ENCODE measurements at regions not wholly inside any gene's neighbourhood (a gene's known extent, or its start where the extent isn't known, plus 50 kb on each side); places are given as distances from the start of the nearest gene placed in this dataset.

GRCh38 chr1:5490635-5491034 lies 501.6 kb downstream of the NPHP4 start:
- Mint-ChIP-seq H3K36me3 (peaks cover 50% of the 10 kb centered on the region), H3K4me1 (no peaks in the 10 kb centered on the region), H3K27ac (no peak overlapping the region), H3K9me3 (peaks cover 62% of the 10 kb centered on the region), H3K4me3 (no peak overlapping the region), H3K27me3 (ENCODE audit: low read depth) (peaks cover 16% of the 10 kb centered on the region; the same call in 1 of the 2 replicates)
- DNase-seq (ENCODE audit: low spot score) (no peak), ATAC-seq (no peak)
- POLR2A ChIA-PET, result no interaction called here
- no peak for TF ChIP-seq FOXJ3 (CRISPR knock-in tag; IDR thresholded peaks at IDR 0.05; ENCODE audit: borderline replicate concordance)
- TF ChIP-seq JUN (CRISPR knock-in tag; IDR thresholded peaks at IDR 0.05), result no peak
- TF ChIP-seq ZBTB21 (CRISPR knock-in tag; IDR thresholded peaks at IDR 0.05; ENCODE audit: borderline replicate concordance), result no peak
- TF ChIP-seq E2F4 (CRISPR knock-in tag; IDR thresholded peaks at IDR 0.05; ENCODE audit: borderline replicate concordance, low read depth), result no peak
- TF ChIP-seq ERG (CRISPR knock-in tag; IDR thresholded peaks at IDR 0.05), result no peak
- TF ChIP-seq MXD4 (CRISPR knock-in tag; IDR thresholded peaks at IDR 0.05; ENCODE audit: borderline replicate concordance), result no peak
- TF ChIP-seq ETV6 (CRISPR knock-in tag; IDR thresholded peaks at IDR 0.05), result no peak
- no peak for TF ChIP-seq RORB (CRISPR knock-in tag; IDR thresholded peaks at IDR 0.05)
- no peak for TF ChIP-seq PRRX2 (CRISPR knock-in tag; IDR thresholded peaks at IDR 0.05)
- no peak for TF ChIP-seq FOXP1 (CRISPR knock-in tag; IDR thresholded peaks at IDR 0.05; ENCODE audit: borderline replicate concordance)
- no peak for TF ChIP-seq ZNF232 (CRISPR knock-in tag; IDR thresholded peaks at IDR 0.05)
- no peak for TF ChIP-seq E2F5 (CRISPR knock-in tag; IDR thresholded peaks at IDR 0.05)
- CTCF ChIA-PET, result interaction anchor here (0.9 kb wide), 1 partner anchor 8 kb away, joined by 3 read pairs; no protein-coding TSS in a partner anchor

GRCh38 chr1:5488448-5488847 lies 503.8 kb downstream of the NPHP4 start:
- POLR2A ChIA-PET, result no interaction called here
- Mint-ChIP-seq H3K27ac (no peak overlapping the region), H3K36me3 (peaks cover 56% of the 10 kb centered on the region), H3K9me3 (peaks cover 61% of the 10 kb centered on the region), H3K4me1 (no peaks in the 10 kb centered on the region), H3K27me3 (ENCODE audit: low read depth) (peaks cover 12% of the 10 kb centered on the region; the same call in 1 of the 2 replicates), H3K4me3 (no peak overlapping the region)
- ATAC-seq, result no peak
- TF ChIP-seq PREB (CRISPR knock-in tag; IDR thresholded peaks at IDR 0.05; ENCODE audit: borderline replicate concordance) (no peak), ZNF671 (CRISPR knock-in tag; IDR thresholded peaks at IDR 0.05) (no peak), FOXP4 (CRISPR knock-in tag; IDR thresholded peaks at IDR 0.05) (no peak), MYBL2 (CRISPR knock-in tag; IDR thresholded peaks at IDR 0.05) (no peak)
- no peak for DNase-seq (ENCODE audit: low spot score)
- CTCF ChIA-PET, result no interaction called here

GRCh38 chr1:5485968-5486696 lies 506.1 kb downstream of the NPHP4 start:
- Mint-ChIP-seq H3K4me1 (no peaks in the 10 kb centered on the region), H3K4me3 (no peak overlapping the region), H3K27ac (no peak overlapping the region), H3K27me3 (ENCODE audit: low read depth) (peaks cover 15% of the 10 kb centered on the region), H3K36me3 (peaks cover 55% of the 10 kb centered on the region), H3K9me3 (peaks cover 63% of the 10 kb centered on the region)
- no peak for DNase-seq (ENCODE audit: low spot score)
- CTCF ChIA-PET, result no interaction called here
- POLR2A ChIA-PET, result no interaction called here
- ATAC-seq, result no peak
- no peak for TF ChIP-seq SMAD3 (CRISPR knock-in tag; IDR thresholded peaks at IDR 0.05; ENCODE audit: borderline replicate concordance)
- no peak for TF ChIP-seq E2F5 (CRISPR knock-in tag; IDR thresholded peaks at IDR 0.05)
- no peak for TF ChIP-seq PRDM15 (CRISPR knock-in tag; IDR thresholded peaks at IDR 0.05)
- TF ChIP-seq E2F4 (CRISPR knock-in tag; IDR thresholded peaks at IDR 0.05; ENCODE audit: borderline replicate concordance, low read depth), result no peak

Measured in WTC11 (cell line).